RCC 7860 (cell line): ENCODE measurements at regions not wholly inside any gene's neighbourhood (a gene's known extent, or its start where the extent isn't known, plus 50 kb on each side); places are given as distances from the start of the nearest gene placed in this dataset.
"Not testable (repeated sequence)": the region's sequence is repeated elsewhere in the genome, so short reads cannot be mapped to it uniquely, and the experiment has no call there.

Experiments
- DNase-seq: peaks from one replicate; pipeline ENCODE4 v3.0.0-alpha.2; 2015; ENCODE audit warnings: low spot score
- FAIRE-seq: peaks from 2 replicates; lab custom pipeline; 2012; peaks lifted over from hg19 to GRCh38; lab: Jason Lieb, UNC

- FAIRE-seq, result no peak
- DNase-seq, result no peak
Observed at GRCh38 chr4:163077680-163078079, 89.0 kb downstream of the NAF1 start.

- no peak for DNase-seq
- FAIRE-seq, result no peak
Observed at GRCh38 chr4:163072222-163072621, 94.5 kb downstream of the NAF1 start.

DNA sequence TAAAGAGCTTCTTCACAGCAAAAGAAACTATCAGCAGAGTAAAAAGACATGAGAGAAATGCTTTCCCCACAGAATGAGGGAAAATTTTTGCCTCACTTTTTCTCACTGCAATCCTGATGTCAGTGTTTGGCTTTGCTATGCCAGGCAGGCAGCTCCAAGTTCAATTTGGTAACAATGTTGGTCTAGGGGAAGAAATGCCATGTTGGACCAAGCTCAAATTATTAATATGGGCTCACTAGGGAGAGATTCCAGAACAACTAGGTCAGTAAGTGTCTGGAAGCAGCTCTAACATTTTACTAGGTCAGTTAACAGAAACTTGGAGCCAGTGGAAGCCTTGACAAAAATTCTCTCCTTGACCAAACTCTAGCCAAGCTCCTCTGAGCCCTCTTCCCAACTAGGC lies 95.4 kb downstream of the NAF1 start:
- no peak for DNase-seq
- no peak for FAIRE-seq

GRCh38 chr4:163070023-163070422 lies 96.7 kb downstream of the NAF1 start:
- FAIRE-seq (no peak), DNase-seq (no peak)

DNA sequence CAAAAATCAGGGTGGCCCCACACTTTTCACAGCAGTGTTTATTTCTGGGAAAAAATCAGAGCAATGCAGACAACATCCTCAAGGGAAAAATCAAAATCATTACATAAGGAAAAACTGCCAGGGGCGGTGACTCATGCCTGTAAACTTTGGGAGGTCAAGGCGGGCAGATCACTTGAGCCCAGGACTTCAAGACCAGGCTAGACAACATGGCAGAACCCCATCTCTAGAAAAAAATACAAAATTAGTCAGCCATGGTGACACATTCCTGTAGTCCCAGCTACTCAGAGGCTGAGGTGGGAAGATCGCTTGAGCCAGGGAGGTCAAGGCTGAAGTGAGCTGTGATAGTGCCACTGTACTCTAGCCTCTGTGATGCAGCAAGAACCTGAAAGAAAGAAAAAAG lies 102.8 kb downstream of the NAF1 start:
- DNase-seq, result peak; percentile 82
- peak; percentile 55 for FAIRE-seq

- FAIRE-seq (no peak), DNase-seq (no peak)
Observed at GRCh38 chr4:163048447-163048846, 118.2 kb downstream of the NAF1 start.

DNA sequence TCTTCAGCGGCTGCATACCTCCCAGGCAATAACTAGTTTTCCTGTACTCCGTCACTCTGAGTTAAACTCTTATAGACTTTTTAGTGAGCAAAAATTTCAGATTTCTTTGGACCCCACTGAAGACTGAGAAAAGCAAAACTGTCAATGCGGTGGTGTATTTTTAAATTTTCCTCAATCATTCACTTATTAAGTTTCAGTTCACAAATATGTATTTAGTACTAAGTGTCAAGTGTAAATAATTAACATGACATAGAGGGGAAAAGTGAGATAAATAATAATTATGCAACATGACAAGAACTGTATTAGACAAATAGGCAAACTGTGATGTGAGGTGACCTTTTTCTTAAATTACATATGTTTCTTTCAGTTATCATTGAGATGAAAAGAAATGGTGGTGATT lies 124.4 kb downstream of the NAF1 start:
- FAIRE-seq (no peak), DNase-seq (no peak)

GRCh38 chr4:163017135-163017534 lies 149.6 kb downstream of the NAF1 start:
- DNase-seq (no peak), FAIRE-seq (no peak)

GRCh38 chr4:163012816-163013215 lies 153.9 kb downstream of the NAF1 start:
- DNase-seq (no peak), FAIRE-seq (no peak)

DNA sequence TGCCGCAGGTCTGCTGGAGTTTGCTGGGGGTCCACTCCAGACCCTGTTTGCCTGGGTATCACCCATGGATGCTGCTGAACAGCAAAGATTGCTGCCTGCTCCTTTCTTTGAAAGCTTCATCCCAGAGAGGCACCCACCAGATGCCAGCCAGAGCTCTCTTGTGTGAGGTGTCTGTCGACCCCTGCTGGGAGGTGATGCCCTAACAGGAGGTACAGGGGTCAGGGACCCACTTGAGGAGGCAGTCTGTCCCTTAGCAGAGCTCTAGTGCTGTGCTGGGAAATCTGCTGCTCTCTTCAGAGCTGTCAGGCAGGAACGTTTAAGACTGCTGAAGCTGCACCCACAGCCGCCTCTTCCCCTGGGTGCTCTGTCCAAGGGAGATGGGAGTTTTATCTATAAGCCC lies 162.7 kb downstream of the NAF1 start:
- FAIRE-seq (no peak), DNase-seq (no peak)

- FAIRE-seq, result no peak
- DNase-seq, result no peak
Observed at GRCh38 chr4:162988530-162988929, 178.2 kb downstream of the NAF1 start.

DNA sequence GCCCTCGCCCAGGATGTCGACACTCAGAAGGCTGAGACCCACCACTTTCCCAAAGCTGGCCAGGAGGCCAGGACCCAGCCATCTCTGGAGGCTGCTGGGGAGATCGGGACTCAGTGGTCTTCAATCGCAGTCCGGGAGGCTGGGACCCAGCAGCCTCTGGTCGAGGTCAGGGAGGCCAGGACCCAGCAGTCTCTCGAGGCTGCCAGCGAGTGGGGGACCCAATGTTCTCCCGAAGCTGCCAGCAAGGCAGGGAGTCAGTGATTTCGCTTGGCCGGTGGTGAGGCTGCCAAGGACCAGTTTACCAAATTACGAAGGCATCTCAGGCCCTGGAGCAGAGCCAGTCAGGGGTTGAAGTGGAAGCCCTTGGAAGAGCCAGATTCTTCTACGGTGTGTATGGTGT lies 181.6 kb downstream of the NAF1 start:
- no peak for FAIRE-seq
- no peak for DNase-seq

DNA sequence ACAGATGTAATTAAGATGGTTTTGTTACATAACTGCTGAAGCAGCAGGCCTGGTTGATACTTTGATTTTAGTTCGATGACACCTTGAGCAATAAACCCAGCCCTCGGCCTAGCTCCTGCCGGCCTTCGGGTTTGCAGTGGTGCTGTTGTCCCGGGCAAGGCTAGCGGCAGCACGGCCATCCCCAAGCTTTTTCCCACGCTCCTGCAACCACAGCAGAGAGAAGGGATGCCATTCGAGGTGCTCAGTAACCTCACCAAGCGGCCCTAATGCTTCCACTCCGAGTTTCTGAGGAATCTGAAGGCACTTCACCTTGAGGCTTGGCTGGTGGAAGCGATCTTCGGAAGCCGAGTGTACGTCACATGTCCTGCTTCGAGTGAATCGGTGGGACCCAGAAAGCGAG lies 182.1 kb downstream of the NAF1 start:
- FAIRE-seq (no peak), DNase-seq (no peak)

DNA sequence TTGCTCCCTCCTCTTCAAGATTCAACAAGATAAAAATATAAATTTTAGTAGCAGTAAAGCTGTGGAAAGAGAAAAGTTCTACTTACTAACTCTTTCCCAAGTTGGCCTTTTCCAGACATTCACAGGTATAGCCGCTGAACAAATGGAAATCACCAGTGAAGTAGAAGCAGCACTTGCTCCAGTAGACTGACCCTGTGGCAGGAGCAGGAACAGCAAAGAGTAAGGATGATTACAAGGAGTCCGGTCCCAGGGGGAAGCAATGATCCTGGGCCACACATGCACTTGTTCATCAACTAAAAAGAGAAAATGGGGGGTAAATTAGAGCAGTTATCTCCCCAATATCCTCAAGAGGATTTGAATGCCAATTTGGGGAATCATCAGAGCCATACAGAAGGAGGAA lies 184.9 kb downstream of the NAF1 start:
- no peak for DNase-seq
- no peak for FAIRE-seq

GRCh38 chr4:162978398-162978797 lies 188.3 kb downstream of the NAF1 start:
- DNase-seq, result no peak
- no peak for FAIRE-seq

GRCh38 chr4:162977788-162978187 lies 188.9 kb downstream of the NAF1 start:
- no peak for FAIRE-seq
- DNase-seq, result no peak

- FAIRE-seq (no peak), DNase-seq (no peak)
Observed at GRCh38 chr4:162972661-162973330, 193.9 kb downstream of the NAF1 start.

DNA sequence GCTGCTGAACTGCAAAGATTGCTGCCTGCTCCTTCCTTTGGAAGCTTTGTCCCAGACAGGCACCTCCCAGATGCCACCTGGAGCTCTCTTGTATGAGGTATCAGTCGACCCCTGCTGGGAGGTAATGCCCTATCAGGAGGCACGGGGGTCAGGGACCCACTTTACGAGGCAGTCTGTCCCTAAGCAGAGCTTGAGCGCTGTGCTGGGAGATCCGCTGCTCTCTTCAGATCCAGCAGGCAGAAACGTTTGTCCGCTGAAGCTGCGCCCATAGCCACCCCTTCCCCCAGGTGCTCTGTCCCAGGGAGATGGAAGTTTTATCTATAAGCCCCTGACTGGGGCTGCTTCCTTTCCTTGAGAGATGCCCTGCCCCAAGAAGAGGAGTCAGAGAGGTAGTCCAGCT lies 197.5 kb downstream of the NAF1 start:
- DNase-seq, result no peak
- FAIRE-seq, result no peak

DNA sequence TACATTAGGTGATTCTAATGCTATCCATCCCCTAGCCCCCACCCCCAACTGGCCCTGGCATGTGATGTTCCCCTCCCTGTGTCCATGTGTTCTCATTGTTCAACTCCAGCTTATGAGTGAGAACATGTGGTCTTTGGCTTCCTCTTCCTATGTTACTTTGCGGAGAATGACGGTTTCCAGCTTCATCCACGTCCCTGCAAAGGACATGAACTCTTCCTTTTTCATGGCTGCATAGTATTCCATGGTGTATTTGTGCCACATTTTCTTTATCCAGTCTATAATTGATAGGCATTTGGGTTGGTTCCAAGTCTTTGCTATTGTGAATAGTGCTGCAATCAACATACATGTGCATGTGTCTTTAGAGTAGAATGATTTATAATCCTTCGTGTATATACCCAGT lies 200.7 kb downstream of the NAF1 start:
- FAIRE-seq, DNase-seq: not testable (repeated sequence)

- FAIRE-seq, result no peak
- DNase-seq, result no peak
Observed at GRCh38 chr4:162959046-162959445, 207.6 kb downstream of the NAF1 start.

GRCh38 chr4:162957521-162958143 lies 209.1 kb downstream of the NAF1 start:
- DNase-seq (no peak), FAIRE-seq (no peak)

DNA sequence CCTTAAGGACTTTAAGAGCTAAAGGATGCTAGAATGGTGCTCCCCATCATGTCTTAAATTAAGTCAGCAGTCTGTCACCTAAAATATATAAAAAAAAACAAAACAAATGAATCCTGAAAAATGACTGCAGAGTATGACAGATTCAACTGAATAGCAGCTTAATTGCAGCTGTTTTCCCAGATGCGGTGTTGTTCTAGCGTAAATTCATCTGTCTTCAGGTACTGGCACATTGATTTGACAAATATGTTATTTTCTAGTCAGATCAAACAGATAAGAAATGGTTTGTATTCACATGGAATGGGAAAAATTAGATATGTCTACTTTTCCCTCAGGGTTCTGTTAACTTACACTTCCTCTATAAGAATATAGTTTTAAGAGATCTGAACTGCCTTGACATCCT lies 211.7 kb downstream of the NAF1 start:
- no peak for DNase-seq
- FAIRE-seq, result no peak

GRCh38 chr4:162952232-162952631 lies 214.5 kb downstream of the NAF1 start:
- FAIRE-seq, result no peak
- no peak for DNase-seq
